ENCODE measurements at regions not wholly inside any gene's neighbourhood (a gene's known extent, or its start where the extent isn't known, plus 50 kb on each side); places are given as distances from the start of the nearest gene placed in this dataset.

- TF ChIP-seq CTCF (IDR thresholded peaks at IDR 0.05) (no peak), ZFX (IDR thresholded peaks at IDR 0.05; ENCODE audit: borderline replicate concordance) (no peak)
Observed at GRCh38 chr10:28094121-28094520, 95.2 kb upstream of the ODAD2 start.

Data from 22Rv1 (cell line).